Activated CD4-positive, CD25-positive, alpha-beta regulatory T cell treated with anti-CD3 and anti-CD28 coated beads, Interleukin-2, amount 50 U/mL, for 72 hours (primary cell): ENCODE measurements at regions not wholly inside any gene's neighbourhood (a gene's known extent, or its start where the extent isn't known, plus 50 kb on each side); places are given as distances from the start of the nearest gene placed in this dataset.
"Not testable (repeated sequence)": the region's sequence is repeated elsewhere in the genome, so short reads cannot be mapped to it uniquely, and the experiment has no call there.

ENCODE experiments used
- DNase-seq: peaks from one replicate; pipeline ENCODE4 v3.0.0; 2021

DNA sequence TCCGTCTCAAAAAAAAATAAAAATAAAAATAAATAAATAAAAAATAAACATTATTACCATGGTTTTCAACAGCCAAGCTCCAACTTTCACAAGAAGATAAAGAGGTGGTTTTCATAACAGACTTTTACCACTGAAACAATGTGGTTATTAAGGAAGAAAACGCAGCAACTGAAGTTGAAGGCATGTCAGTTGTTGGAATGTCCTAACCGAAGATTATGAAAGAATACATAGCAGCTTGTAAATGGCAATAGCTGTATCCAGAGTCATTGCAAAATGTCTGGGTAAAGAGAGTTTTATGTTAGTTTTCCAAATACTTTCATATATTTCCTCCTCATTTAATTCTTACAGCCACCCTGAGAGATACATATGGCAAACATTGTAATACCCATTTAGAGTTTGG lies 161.6 kb upstream of the MARCKS start:
- DNase-seq = no peak

DNA sequence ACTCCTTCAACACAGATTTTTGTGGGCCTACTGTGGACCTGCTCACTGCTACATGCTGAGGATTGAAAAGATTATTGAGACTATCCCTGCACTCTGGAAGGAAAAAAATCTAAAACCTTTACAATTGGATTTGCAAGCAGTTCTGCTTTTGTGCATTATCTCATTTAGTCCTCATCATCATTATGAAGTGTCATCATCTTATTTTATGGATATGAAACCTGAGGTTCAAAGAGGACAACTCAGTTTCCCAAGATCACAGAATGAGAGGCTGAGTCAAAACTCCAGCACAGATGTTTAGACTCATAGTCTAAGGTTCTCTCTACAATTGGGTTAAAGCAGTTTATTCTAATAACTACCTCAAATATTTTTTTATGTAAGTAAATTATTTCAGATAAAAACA lies 160.2 kb upstream of the MARCKS start:
- DNase-seq = no peak

DNA sequence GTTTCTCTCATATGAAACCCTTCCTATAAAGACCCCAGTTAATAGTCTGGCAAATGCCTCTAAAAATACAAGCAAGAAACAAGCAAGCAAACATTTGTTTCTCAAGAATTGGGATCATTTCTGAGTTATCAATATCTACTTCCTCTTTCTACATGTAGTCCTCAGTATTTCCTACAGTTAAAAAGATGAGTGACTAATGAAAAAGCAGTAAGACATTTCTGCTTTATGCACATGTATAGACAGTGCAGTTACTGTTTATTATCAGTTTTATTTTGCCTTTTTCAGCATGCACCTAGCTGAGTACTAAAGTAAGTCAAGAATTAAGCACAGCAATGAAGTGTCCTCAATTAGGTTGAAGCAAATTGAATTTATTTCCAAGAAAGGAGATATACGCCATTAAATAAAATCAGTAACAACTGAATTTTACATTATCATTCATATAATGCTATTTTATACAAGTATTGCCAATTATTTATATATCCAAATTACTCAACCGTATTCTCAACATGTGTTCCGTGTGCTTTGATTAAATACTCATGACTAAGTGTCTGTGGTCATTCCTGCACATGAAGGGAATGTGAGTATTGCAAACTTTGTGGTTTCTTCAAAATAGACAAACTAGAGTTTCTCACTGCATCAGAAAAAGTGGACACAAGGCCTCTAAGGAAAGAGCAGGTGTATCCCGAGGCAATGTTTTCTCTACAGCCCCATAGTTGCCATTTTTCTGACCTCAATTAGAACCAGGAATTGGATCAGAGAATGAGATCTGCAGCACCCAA lies 159.3 kb upstream of the MARCKS start:
- DNase-seq = no peak

DNA sequence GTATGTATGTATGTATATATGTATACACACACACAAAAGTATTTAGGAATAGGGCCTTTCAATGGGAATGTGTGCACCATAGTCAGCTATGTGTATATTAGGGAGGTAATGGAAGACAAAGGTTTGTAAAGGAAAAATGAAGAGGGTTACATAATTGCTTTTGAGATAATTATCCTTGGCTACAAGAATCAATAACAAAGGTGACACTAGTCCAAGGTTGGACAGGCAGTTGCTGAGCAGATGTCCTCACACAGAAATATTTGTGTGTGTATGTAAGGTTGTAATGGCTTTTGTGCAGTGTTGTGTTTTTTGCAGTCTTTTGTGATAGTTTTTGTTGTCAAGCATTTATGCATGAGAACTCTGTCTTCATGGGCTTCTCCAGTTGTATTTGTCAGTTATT lies 157.9 kb upstream of the MARCKS start:
- no peak for DNase-seq

DNA sequence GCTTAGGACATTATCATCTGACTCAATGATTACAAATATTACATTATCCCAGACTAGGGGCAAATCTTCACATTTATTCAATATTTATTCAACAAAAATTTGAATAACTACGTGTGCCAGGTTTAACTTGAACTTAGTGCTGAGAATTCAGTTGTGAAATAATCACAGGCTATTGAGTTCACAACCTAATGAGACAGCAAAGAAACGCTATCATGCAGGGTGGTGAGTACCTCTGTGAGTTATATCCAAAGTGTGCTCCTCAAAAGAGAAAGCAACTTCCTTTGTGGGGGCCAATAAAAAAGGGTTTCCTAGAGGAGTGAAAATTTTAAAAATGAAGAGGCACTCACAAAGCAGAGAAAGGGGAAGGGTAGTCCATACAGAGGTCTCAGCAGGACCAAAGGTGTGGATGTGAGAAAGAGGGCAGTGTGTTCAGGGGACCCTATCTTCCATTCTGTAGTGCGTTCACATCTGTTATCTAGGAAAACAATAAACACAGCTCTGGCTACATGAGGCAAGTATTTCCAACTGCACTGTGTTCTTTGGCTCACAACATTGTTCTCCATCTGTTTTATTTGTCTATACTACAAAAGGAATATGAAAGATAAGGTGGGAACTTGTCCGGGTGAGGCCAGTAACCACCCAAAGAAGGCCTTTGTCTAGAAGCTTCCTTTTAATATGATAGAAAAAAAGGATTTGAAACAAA lies 155.4 kb upstream of the MARCKS start:
- DNase-seq = no peak

DNA sequence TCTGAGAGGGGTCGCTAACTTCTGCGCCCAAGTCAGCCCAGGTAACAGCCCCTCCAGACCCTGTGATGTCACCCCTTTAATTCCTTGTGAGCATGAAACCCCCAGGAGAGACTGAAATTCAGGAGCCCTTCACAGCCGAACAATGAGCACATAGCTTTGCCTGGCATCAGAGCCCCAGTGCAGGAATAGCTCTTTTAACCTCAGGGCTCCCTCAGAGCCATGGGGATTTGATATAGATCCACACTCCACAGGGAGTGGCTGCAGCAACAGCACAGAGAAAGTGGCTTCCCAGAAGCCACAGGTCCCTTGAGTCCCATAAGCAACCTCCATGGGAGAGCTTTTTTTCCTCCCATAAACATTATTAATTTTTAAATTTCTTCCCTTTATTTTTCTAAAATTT lies 150.0 kb upstream of the MARCKS start:
- no peak for DNase-seq

DNA sequence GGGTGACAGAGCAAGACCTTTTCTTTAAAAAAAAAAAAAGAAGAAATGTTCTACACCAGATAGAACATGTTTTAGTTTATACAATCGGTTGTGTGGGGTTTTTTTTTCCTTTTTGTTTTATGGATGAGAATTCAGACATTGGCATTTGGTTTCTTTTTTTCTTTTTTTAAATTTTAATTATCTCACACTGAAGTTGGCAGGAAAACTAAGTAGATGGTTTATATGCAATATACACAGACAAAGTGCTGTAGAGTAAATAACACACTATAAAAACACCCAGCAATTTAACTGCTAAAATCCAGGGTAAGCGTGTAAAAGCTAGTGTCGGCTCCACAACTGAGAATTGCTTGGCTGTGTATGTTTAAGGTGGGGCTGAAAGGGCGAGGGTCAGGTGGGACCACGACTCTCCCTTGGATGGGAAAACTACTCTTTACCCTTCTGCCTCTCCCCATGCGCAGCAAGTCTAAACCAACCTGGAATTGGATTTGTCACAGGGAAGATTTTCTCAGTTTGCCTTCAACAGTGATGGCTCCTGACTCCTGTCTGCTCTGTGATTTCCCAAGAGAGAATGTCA lies 147.1 kb upstream of the MARCKS start:
- DNase-seq = no peak

DNA sequence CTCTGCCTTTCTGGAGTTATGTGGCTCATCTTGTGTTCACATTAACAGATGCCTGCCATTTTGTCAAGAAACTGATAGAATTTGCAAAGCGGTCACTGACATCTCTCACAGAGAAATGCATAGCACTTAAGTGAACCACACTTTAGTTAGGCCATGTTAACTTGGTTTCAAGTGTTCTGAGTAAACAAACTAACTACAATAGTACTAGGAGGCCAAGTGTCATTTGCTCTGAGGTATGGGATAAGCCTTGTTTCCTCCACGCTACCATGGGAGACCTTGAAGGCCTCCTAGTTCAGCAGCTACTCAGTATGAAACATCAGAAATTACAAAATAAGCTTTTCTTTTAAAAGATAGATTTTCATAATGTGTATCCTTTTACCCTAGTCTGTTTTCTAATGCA lies 143.5 kb upstream of the MARCKS start:
- DNase-seq = no peak

DNA sequence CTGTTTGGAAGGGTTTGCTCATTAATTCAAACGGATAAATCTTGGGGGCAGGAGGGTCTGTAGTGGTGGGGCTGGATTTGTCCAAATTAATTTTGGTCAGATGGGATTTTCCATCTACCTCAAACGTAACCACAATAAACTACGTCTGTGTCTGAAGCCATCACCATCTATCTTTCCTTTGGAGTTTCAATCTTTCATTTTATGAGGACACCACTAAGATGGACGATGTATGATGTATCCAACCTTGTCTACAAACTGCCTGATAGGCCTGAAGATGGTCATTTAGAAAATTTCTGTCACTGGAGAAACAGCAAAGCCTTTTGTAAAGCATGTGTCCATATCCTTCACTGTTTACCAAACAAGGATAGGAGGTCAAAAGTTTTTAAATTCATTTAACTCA lies 138.6 kb upstream of the MARCKS start:
- no peak for DNase-seq

DNA sequence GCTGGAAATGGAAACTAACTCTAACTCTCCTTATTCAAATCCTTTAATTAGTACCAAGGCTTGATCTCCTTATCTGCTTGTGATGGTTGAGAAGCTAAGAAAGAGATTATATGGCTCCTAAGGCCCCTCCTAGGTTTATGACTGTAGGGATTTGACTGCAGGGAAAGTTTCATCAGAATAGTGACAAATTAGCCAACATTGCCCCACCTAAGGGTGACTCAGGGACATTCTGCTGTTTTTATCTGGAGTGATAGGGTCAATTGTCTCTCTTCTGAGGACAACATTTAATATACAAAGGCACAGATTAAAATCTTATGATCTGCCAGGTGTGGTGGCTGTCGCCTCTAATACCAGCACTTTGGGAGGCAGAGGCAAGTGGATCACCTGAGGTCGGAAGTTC lies 138.1 kb upstream of the MARCKS start:
- DNase-seq = no peak

DNA sequence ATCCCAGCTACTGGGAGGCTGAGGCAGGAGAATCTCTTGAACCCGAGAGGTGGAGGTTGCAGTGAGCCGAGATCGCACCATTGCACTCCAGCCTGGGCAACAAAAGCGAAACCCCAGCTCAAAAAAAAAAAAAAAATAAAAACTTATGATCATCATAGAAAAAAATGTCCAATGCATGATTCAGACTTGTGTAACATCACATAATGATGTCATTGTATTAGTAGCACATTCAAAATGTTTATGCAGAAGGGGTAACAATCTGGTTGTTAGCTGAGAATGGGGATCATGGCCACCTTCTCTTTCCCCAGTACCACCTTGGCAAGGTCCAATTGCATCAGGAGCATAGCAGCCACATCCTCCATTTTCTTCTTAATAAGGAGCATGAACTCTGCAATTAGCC lies 137.6 kb upstream of the MARCKS start:
- DNase-seq = no peak

DNA sequence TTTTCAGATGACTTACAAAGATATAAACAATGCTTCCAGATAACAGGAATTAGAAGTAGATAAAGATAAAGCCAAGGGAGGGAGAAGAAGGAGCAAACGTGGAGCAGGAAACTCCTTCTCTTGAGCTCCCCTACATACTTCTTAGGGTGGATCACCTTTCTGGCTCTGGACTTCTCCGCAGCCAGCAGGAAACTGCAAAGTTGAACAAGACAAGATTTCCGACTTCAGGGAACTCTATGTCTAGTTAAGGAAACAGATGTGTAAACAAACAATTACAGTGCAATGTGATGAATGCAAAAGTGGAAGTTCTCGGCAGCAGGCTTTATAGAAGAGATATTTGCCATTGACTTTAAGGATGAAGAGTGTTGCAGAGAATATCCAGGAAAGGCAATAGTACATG lies 134.0 kb upstream of the MARCKS start:
- DNase-seq = no peak

DNA sequence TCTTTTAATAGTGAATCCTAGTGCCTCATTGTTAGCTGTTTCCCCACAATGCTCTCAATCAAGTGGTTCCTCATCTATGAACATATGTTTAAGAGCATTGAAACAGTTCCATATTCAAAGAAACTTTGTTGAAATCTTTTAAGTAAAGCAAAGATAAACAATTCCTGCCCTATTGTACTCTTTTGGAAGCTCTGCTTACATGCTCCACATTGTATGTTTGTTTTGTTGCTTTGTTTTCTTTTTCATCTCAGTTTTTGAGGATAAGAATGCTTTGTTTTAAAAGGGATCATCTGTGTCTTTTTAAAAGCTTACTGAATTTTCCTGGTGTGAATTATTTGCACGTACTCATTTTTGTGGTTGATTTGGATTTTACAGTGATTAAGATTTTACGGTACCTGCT lies 132.2 kb upstream of the MARCKS start:
- DNase-seq = not testable (repeated sequence)

DNA sequence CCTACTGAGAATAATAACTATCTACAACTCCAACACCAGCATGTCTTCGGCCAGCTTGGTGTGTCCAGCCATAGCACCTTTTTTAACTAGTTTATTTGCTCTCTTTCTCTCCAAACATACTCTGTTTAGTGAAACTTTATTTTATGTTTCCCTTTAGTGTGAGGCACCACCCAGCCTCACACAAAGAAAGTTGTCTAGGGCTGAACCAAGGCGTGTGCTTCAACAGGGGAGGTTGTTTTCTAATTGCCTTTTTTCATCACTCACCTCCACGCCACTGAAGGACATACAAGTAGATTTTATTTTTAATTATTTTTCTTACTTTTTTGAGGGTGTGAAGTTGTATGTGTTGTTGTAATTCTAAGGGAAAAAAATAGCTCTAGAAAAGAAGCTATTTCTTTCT lies 125.6 kb upstream of the MARCKS start:
- no peak for DNase-seq

DNA sequence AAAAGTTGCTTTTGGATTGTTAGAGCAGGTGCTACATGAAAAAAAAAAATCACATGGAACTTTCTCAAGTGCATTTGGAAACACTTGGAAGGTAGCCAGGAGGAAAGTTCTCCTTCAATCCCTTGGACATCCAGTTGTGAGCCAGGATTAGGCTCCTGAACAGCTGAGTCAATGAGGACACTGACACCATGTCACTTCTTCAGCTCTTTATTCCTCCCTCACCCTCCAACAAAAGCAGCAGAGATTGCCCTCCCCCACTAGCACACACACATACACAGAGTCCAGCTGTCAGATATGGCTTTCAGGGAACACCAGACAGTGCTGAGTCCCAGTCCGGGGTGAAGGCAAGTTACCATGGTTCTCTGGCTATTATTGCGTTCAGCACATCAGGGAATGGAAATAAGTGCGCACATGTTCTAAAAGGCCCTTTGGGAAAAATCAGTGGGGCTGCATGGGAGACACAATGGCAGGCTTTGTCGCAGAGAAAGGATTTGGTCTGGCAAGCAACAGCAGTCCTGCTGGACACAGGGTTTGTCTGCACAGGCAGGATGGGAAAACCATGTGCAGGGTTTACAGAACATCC lies 124.7 kb upstream of the MARCKS start:
- DNase-seq = no peak

DNA sequence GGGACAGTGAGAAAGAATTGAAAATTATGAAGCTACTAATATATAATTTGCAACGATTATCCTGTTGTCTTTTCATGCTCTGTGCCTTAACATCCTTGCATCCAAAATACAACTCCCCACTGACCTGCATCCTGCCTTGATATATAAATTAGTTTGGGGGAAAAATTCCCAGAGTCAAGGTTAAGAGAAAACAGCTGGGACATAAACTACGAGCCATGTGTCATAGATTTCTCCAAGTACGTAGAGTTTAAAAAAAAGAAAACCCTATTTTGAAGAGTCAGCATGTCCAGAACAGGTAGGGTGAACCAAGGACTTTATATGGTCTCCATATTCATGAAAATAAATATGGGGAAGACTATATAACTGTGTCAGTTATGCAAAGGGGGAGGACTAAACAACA lies 123.8 kb upstream of the MARCKS start:
- DNase-seq = no peak

DNA sequence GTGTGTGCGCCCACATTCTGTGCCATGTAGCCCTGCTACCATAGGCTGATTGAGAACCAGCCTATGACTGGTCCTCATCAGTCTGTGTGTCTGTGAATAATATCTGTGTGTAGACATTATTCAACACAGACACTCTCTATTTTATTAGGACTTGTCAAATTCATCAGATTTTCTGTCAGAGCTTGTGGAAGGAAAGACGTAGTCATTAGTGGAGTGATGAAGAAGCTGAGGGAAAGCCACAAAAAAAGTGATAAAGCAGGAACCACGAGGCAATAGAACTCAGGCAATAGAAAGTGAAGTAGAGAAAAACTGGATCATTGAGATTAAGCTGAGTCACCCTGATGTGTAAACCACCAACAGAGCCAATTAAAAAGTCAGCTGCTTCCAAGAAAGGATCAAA lies 122.2 kb upstream of the MARCKS start:
- DNase-seq = no peak

DNA sequence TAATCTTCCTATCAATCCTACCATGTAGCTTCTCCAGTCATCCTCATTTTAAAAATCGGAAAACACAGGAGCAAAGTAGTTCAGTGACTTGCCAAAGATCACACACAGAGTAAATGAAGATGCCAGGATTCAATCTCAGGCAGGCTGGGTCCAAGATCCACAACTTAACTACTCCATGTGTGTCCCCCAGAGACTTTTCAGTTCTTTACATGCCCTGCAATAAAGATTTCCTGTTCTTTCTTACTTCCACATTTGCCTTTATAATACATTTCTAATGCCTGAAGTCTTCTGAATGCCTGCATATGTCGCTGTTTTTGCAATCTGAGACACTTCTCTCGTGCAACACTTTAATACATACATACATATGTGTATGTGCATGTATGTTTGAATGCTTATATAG lies 121.7 kb upstream of the MARCKS start:
- DNase-seq = no peak

DNA sequence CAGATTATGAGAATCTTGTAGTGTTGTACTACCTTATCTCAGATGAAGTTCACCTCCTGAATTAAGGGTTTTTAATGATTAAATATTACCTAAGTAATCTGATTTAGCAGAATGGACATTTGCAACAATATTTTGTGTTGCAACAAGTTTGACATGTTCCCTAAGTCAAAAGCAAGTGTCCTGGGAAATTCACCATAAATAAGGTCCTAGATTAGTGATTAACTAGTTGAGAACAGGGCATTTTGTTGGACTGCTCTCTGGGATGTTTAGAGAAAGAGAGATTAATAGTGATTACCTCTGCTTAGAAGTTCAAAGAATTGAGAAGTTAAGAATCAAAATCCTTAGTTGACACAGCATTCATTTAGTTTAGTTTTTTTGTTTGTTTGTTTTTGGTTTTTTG lies 120.2 kb upstream of the MARCKS start:
- no peak for DNase-seq

DNA sequence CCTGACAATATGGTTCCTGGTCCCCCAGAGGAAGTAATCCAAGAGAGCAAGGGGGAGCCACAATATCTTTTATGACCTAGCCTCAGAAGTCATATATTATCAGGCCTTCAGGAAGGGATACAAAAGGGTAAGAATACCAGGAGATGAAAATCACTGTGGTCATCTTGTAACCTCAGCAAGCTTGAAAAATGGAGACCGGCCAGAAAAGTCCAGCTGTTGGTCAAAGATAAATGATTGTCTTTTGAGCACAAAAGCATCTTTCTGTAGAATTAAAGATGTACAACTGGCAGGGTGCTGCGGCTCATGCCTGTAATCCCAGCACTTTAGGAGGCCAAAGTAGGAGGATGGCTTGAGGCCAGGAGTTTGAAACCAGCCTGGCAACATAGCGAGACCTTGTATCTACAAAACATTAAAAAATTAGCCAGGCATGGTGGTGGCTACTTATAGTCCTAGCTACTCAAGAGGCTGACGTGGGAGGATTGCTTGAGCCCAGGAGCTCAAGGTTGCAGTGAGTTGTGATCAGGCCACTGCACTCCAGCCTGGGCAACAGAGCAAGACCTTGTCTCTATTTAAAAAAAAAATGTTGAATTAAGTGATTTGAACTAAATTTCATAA lies 118.0 kb upstream of the MARCKS start:
- no peak for DNase-seq

DNA sequence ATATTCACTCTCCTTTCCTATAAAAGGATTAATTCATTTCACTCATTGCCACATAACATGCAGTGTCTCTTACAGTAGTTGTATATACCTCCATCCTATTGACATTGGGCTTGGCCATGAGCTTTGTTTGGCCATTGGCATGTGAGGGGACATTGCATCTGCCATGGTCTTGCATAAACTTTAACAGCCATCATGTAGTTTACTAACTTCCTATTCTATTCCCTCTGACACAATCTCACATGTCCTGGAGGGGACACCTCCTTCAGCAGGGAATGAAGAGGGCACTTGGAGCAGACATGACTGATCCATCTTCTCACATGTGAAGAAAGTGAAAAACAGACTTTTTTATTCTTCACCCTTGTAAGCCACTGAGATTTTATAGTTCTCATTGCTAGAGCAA lies 115.5 kb upstream of the MARCKS start:
- DNase-seq = no peak

DNA sequence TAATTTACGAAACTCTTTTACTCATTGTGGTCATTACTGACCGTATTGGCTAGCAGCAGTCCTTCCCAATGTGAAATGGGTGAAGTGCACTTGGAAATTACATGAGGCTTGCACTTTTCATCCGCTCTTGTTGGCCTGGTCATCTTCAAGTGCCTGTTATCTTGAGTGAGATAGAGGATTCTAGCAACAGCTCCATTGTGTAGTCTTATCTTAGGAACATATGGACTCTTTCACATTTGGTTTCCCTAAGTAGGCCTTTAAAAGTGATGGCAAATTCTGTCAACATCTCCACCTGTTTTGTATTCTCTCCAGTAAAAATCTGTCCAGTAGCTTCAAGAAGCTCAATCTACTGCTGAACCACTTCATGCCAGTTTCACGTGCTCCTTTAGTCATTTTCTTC lies 114.8 kb upstream of the MARCKS start:
- no peak for DNase-seq

DNA sequence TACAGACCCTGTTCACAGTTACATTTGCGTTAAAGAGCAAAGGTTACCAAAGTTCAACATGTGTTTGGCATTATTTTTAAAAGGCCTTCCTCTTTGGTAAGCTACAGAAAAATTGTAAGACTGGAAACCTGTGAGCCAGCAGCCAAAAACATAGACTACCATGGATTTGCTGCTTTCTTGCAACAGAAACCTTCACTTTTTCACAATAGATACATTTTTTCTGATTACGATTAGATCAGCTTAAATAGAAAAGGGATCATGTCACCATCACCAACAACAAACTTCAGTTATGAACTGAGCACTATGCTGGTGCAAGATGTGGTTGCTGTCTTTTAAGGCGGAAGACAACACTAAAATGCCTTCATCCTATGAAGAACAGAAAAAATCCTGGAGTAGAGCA lies 112.3 kb upstream of the MARCKS start:
- no peak for DNase-seq
